ENCODE measurements at regions not wholly inside any gene's neighbourhood (a gene's known extent, or its start where the extent isn't known, plus 50 kb on each side); places are given as distances from the start of the nearest gene placed in this dataset.

GRCh38 chr5:30608501-30608900, 585.0 kb upstream of the CDH6 start:
- TF ChIP-seq, protein P1, sequence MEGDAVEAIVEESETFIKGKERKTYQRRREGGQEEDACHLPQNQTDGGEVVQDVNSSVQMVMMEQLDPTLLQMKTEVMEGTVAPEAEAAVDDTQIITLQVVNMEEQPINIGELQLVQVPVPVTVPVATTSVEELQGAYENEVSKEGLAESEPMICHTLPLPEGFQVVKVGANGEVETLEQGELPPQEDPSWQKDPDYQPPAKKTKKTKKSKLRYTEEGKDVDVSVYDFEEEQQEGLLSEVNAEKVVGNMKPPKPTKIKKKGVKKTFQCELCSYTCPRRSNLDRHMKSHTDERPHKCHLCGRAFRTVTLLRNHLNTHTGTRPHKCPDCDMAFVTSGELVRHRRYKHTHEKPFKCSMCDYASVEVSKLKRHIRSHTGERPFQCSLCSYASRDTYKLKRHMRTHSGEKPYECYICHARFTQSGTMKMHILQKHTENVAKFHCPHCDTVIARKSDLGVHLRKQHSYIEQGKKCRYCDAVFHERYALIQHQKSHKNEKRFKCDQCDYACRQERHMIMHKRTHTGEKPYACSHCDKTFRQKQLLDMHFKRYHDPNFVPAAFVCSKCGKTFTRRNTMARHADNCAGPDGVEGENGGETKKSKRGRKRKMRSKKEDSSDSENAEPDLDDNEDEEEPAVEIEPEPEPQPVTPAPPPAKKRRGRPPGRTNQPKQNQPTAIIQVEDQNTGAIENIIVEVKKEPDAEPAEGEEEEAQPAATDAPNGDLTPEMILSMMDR (IDR thresholded peaks at IDR 0.05): no peak

DNA sequence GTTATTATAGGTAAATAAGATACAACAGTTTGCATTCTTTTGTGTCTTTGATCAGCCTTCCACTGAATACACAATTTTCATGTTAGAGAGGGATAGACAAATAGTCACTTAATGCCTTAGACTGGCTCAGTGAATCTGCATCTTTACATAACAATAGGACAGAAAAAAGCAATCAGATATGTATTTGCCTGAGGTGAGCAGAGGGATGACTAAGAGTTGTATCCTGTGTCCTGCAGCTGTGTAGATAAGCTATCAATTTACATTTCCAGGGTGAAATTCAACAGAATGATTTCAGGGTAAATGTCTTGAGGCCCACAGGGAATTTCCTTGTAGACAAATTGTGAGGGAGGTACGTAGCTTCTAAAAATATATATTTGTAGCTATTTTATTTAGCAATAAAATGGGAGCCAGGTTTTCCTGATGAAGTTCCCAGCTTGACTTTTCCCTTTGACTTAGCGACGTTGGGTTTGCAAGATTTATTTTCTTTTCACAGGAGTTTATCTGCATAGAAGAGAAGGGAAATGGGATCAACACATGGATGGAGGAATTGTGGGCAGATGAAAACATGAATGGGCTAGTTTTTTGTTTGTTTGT, 586.1 kb upstream of the CDH6 start:
- TF ChIP-seq, protein P1 (IDR thresholded peaks at IDR 0.05): no peak

DNA sequence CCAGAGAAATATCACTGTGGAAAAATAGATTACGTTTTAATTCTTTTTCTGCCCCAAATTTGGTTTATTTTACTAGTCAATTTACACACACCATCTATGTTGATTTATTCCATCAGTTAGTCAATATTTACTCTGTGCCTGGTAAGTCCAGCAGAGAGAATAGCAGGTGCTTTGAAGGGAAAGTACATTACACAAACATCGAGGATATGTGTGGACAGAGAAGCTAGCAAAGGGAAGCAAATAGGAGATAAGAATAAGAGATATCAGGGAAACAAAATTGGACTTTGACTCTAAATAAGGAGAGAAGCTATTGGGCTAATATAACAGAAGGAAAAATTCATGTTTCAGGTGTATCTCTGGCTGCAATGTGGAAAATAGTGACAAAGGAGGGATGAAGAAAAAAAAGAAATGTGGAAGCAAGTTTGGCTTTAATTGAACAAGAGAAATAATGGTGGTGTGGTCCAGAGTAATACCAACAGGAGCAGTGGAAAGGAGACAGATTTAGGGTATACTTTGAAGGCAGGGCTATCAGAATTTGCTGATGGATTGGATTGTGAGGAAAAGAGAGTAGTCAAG, 587.7 kb upstream of the CDH6 start:
- TF ChIP-seq, protein P1 (IDR thresholded peaks at IDR 0.05): no peak

DNA sequence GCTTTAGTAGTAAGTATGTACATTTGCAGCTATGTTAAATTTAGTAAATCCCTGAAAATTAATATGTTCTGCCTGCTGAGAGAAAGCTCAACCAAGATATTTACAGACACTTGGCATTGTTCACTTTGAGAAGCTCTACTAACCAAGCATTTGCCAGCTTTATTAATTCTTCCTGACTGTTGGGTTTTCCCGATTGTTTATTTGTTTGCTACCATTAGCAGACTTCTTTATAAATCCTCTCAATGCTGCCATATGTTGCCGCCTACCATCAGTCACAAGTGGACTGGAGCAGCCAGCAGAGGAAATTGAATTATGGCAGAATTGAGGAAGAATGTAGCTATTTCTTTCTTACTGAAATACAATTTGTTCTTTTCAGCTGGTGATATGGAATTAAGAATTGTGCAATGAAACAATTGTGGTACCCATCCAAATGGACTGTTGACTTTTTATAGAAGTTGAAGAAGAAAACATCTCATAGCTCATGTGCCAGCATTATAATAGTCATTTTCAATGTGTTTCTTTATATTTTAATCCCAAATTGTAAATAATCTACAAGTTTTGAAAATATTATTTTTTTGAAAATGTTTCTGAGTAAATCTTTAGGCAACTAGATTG, 588.7 kb upstream of the CDH6 start:
- TF ChIP-seq, protein P1 (IDR thresholded peaks at IDR 0.05): no peak

- TF ChIP-seq, protein P1 (IDR thresholded peaks at IDR 0.05): no peak
Measured at GRCh38 chr5:30600892-30601291, 592.6 kb upstream of the CDH6 start.

GRCh38 chr5:30596495-30597064, 596.9 kb upstream of the CDH6 start:
- TF ChIP-seq, protein P1 (IDR thresholded peaks at IDR 0.05): no peak

GRCh38 chr5:30594331-30594730, 599.2 kb upstream of the CDH6 start:
- TF ChIP-seq, protein P1 (IDR thresholded peaks at IDR 0.05): no peak
